GM10266 (cell line): ENCODE measurements at regions not wholly inside any gene's neighbourhood (a gene's known extent, or its start where the extent isn't known, plus 50 kb on each side); places are given as distances from the start of the nearest gene placed in this dataset.
"Not testable (repeated sequence)": the region's sequence is repeated elsewhere in the genome, so short reads cannot be mapped to it uniquely, and the experiment has no call there.

Experiments used
- DNase-seq: peaks from one replicate; pipeline ENCODE4 v3.0.0; 2012; ENCODE audit errors: extremely low spot score
- CTCF ChIP-seq: IDR thresholded peaks from 2 replicates; pipeline ENCODE4 v1.5.1; 2012; ENCODE audit warnings: mild to moderate bottlenecking, low read depth; ENCODE audit not compliant: control insufficient read depth, insufficient read depth; ENCODE audit errors: missing control alignments

- no peak for TF ChIP-seq CTCF
- no peak for DNase-seq
These were observed 109.0 kb downstream of the ANXA3 start for GRCh38 chr4:78660559-78660958.

- no peak for DNase-seq
- TF ChIP-seq CTCF: no peak
These were observed 109.6 kb downstream of the ANXA3 start for GRCh38 chr4:78661086-78661690.

GRCh38 chr4:78661921-78662521 is 110.5 kb downstream of the ANXA3 start:
- no peak for TF ChIP-seq CTCF
- no peak for DNase-seq

GRCh38 chr4:78662658-78663057 is 111.1 kb downstream of the ANXA3 start:
- DNase-seq: no peak
- no peak for TF ChIP-seq CTCF

GRCh38 chr4:78664296-78664695 is 111.9 kb upstream of the BMP2K start:
- not testable (repeated sequence) for DNase-seq

GRCh38 chr4:78665216-78665770 is 110.9 kb upstream of the BMP2K start:
- no peak for DNase-seq
- TF ChIP-seq CTCF: no peak

GRCh38 chr4:78666830-78667258 is 109.3 kb upstream of the BMP2K start:
- no peak for DNase-seq

More at GRCh38 chr4:78666830-78667258, 109.3 kb upstream of the BMP2K start:
- no peak for TF ChIP-seq CTCF
